ENCODE measurements at regions not wholly inside any gene's neighbourhood (a gene's known extent, or its start where the extent isn't known, plus 50 kb on each side); places are given as distances from the start of the nearest gene placed in this dataset.

GRCh38 chr6:22444330-22444729 is 125.0 kb upstream of the HDGFL1 start:
- H3K27ac ChIP-seq, result no peak overlapping the region
- H3K9me3 ChIP-seq (ENCODE audit: low read depth), result no peaks in the 10 kb centered on the region
- no peak for DNase-seq (ENCODE audit: low read depth in 1 of 2, low spot score in 1 of 2)
- H3K4me1 ChIP-seq (ENCODE audit: low read depth), result peaks cover 10% of the 10 kb centered on the region
- no peak overlapping the region for H3K4me3 ChIP-seq
- TF ChIP-seq, protein P1, sequence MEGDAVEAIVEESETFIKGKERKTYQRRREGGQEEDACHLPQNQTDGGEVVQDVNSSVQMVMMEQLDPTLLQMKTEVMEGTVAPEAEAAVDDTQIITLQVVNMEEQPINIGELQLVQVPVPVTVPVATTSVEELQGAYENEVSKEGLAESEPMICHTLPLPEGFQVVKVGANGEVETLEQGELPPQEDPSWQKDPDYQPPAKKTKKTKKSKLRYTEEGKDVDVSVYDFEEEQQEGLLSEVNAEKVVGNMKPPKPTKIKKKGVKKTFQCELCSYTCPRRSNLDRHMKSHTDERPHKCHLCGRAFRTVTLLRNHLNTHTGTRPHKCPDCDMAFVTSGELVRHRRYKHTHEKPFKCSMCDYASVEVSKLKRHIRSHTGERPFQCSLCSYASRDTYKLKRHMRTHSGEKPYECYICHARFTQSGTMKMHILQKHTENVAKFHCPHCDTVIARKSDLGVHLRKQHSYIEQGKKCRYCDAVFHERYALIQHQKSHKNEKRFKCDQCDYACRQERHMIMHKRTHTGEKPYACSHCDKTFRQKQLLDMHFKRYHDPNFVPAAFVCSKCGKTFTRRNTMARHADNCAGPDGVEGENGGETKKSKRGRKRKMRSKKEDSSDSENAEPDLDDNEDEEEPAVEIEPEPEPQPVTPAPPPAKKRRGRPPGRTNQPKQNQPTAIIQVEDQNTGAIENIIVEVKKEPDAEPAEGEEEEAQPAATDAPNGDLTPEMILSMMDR (IDR thresholded peaks at IDR 0.05; ENCODE audit: low read depth, low read length), result no peak
- no peaks in the 10 kb centered on the region for H3K36me3 ChIP-seq
- H3K27me3 ChIP-seq, result no peaks in the 10 kb centered on the region

DNA sequence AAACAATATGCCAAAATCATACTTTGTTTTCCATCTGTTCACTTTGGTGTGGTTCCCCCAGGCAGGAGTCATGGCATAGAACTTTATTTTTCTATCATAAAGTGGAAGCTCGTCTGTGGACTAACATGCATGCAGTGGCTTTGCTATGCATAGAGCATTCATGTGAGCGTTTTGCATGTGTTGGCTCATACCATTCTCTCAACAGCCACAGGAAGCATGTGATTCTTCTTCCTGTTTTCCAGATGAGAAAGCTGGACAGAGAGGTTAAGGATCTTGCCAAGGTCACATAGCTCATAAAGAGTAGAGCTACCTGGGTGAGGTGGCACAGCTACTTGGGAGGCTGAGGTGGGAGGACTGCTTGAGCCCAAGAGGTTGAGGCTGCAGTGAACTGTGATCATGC is 123.4 kb upstream of the HDGFL1 start:
- TF ChIP-seq, protein P1 (IDR thresholded peaks at IDR 0.05; ENCODE audit: low read depth, low read length), result no peak
- Histone ChIP-seq H3K27me3 (no peaks in the 10 kb centered on the region), H3K4me1 (ENCODE audit: low read depth) (peaks cover 10% of the 10 kb centered on the region), H3K36me3 (no peaks in the 10 kb centered on the region), H3K9me3 (ENCODE audit: low read depth) (no peaks in the 10 kb centered on the region), H3K27ac (no peak overlapping the region), H3K4me3 (no peak overlapping the region)
- no peak for DNase-seq (ENCODE audit: low read depth in 1 of 2, low spot score in 1 of 2)

GRCh38 chr6:22447249-22448196 is 121.8 kb upstream of the HDGFL1 start:
- Histone ChIP-seq H3K27me3 (no peaks in the 10 kb centered on the region), H3K36me3 (no peaks in the 10 kb centered on the region), H3K27ac (peak overlapping the region; percentile 37), H3K4me1 (ENCODE audit: low read depth) (peaks cover 10% of the 10 kb centered on the region), H3K9me3 (ENCODE audit: low read depth) (no peaks in the 10 kb centered on the region), H3K4me3 (no peak overlapping the region)
- TF ChIP-seq, protein P1 (IDR thresholded peaks at IDR 0.05; ENCODE audit: low read depth, low read length), result no peak
- DNase-seq (ENCODE audit: low read depth in 1 of 2, low spot score in 1 of 2), result no peak

DNA sequence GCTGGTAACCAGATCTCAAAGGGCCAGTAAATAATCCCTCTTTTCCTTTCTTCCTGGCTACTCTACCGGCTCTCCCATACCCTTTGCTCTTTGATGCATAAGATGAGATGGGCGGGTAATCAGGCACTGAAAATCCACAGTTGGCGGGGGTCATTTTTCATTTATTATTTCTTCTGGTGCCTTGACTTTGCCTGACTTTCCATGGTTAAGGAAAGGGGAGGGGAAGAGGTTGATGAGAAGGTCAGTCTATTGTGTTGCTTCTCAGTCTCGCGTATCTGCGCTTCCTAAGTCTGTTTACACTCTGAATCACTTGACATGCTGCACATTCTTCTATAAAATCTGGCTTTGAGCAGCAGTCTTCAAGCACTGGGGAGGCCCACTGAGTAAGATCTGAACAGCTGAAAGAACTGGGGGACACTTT is 121.1 kb upstream of the HDGFL1 start:
- Histone ChIP-seq H3K9me3 (ENCODE audit: low read depth) (no peaks in the 10 kb centered on the region), H3K4me1 (ENCODE audit: low read depth) (peaks cover 10% of the 10 kb centered on the region), H3K27ac (no peak overlapping the region), H3K36me3 (no peaks in the 10 kb centered on the region), H3K27me3 (no peaks in the 10 kb centered on the region), H3K4me3 (no peak overlapping the region)
- TF ChIP-seq, protein P1 (IDR thresholded peaks at IDR 0.05; ENCODE audit: low read depth, low read length), result no peak
- peak in 1 of 2 donors; percentile 74 for DNase-seq (ENCODE audit: low read depth in 1 of 2, low spot score in 1 of 2)

DNA sequence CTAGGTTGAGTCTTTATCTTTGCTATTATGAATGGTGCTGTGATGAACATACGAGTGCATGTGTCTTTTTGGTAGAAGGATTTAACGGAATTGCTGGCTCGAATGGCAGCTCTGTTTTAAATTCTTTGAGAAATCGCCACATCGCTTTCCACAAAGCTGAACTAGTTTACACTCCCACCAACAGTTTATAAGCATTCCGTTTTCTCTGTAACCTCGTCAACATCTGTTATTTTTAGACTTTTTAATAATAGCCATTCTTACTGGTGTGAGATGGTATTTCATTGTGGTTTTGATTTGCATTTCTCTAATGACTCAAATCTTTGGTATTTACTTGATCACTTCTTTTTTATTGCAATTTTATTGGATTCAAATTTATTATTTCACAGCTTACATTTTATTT is 117.4 kb upstream of the HDGFL1 start:
- Histone ChIP-seq H3K36me3 (no peaks in the 10 kb centered on the region), H3K4me1 (ENCODE audit: low read depth) (peaks cover 10% of the 10 kb centered on the region), H3K4me3 (no peak overlapping the region), H3K27me3 (no peaks in the 10 kb centered on the region), H3K9me3 (ENCODE audit: low read depth) (no peaks in the 10 kb centered on the region), H3K27ac (no peak overlapping the region)
- DNase-seq (ENCODE audit: low read depth in 1 of 2, low spot score in 1 of 2), result no peak
- TF ChIP-seq, protein P1 (IDR thresholded peaks at IDR 0.05; ENCODE audit: low read depth, low read length), result no peak
